Nephron (organoid): ENCODE measurements at regions not wholly inside any gene's neighbourhood (a gene's known extent, or its start where the extent isn't known, plus 50 kb on each side); places are given as distances from the start of the nearest gene placed in this dataset.
"Not testable (repeated sequence)": the region's sequence is repeated elsewhere in the genome, so short reads cannot be mapped to it uniquely, and the experiment has no call there.

ENCODE experiments used
- H3K27ac Mint-ChIP-seq, 3 experiments: 2 replicates each; pipeline ENCODE4 v1.8.0; 2020; ENCODE audit warnings: mixed read lengths in 3 of 3, mild to moderate bottlenecking in 2 of 3, moderate library complexity in 1 of 3
- H3K27me3 Mint-ChIP-seq: 2 replicates; pipeline ENCODE4 v1.8.0; 2021; ENCODE audit warnings: low read depth, mild to moderate bottlenecking, moderate library complexity, mixed read lengths
- H3K36me3 Mint-ChIP-seq: 2 replicates; pipeline ENCODE4 v1.8.0; 2020; ENCODE audit warnings: low read depth, mixed read lengths
- H3K4me1 Mint-ChIP-seq: 2 replicates; pipeline ENCODE4 v1.8.0; 2020; ENCODE audit warnings: mixed read lengths
- H3K4me3 Mint-ChIP-seq, 3 experiments: 2 replicates each; pipeline ENCODE4 v1.8.0; 2020; ENCODE audit warnings: mild to moderate bottlenecking in 3 of 3, mixed read lengths in 3 of 3, moderate library complexity in 2 of 3
- H3K9me3 Mint-ChIP-seq: 2 replicates; pipeline ENCODE4 v1.8.0; 2020; ENCODE audit warnings: mixed read lengths
- CTCF ChIP-seq, 3 experiments: fragments of 200-600 bp; sonication (generic); IDR thresholded peaks; one replicate each; pipeline ENCODE4 v1.5.0; 2021; ENCODE audit warnings: antibody characterized with exemption in 3 of 3; ENCODE audit not compliant: unreplicated experiment in 3 of 3

DNA sequence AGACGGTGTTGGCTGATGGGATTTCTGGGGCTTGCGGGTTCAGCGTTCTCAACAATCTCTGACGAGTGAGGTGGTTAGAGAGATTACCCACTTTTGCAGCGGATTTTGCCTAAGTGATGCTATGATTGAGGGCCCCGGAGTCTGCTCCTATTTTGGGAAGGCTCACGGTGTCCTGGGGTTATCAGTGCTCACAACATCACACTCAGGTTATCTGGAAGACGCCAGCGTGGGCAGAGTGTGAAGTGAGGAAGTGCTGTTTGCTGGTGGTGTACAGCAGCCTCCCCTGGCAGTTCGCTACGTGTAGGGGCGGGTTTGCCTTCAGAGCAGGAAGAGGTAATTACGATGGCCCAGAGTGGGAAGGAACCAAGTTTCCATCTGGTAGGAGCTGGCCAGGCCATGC, 341.2 kb upstream of the IRX2 start:
- Mint-ChIP-seq H3K4me1 (no peaks in the 10 kb centered on the region), H3K9me3 (no peaks in the 10 kb centered on the region), H3K36me3 (no peaks in the 10 kb centered on the region), H3K27ac (no peak overlapping the region), H3K4me3 (no peak overlapping the region), H3K27me3 (peaks cover 37% of the 10 kb centered on the region)
- TF ChIP-seq CTCF (IDR thresholded peaks at IDR 0.05; ENCODE audit: unreplicated experiment in 3 of 3) = no peak

DNA sequence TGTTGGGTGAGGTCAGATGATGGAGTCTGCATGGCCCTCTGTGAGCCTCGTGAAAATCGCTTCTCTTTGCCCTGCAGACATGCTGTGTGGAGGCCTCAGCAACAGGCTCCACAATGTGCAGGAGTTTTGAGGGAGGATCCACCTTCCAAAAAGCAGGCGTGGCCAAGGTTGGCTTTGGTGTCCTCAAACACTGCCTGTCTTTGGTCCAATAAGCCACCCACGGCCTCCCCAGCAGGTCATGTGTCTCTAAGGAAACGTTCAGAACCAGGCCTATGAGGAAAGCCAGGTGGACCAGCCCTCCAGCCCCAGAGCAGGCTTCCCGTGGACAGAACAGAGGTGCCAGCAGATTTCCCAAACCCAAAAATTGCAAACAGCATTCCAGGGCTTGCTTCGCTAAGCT, 340.7 kb upstream of the IRX2 start:
- Mint-ChIP-seq H3K36me3 (no peaks in the 10 kb centered on the region), H3K27ac (no peak overlapping the region), H3K4me3 (no peak overlapping the region), H3K27me3 (peaks cover 37% of the 10 kb centered on the region), H3K9me3 (no peaks in the 10 kb centered on the region), H3K4me1 (no peaks in the 10 kb centered on the region)
- TF ChIP-seq CTCF (IDR thresholded peaks at IDR 0.05; ENCODE audit: unreplicated experiment in 3 of 3) = no peak

DNA sequence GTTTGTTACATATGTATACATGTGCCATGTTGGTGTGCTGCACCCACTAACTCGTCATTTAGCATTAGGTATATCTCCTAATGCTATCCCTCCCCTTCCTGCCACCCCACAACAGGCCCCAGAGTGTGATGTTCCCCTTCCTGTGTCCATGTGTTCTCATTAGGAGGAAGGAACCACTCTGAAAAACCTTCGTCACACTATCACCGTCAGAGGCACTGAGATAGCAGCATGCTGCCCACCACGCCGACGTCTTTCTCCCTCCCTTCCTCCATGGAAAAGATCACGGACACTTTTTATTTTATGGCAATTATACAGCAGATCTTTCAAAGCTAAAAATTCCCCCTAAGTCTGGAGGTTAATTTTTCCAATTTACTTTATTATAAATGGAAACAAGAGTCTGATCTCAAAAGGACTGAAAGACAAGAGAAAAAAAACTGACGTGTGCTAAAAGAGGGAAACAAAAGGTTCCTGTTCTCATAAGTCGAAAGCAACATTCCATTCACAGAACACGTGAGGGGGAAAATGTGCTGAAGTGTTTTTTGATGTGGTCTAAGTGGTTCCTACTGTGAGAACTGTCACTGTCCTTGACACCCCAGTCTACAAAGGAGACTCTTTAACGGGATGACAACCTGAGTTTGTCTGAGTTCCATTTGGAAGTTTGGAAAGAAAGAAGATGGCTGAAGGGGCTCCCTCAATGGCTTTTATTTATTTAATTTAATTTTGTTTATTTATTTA, 339.7 kb upstream of the IRX2 start:
- Mint-ChIP-seq H3K27me3 (peaks cover 28% of the 10 kb centered on the region), H3K27ac (no peak overlapping the region), H3K4me1 (no peaks in the 10 kb centered on the region), H3K4me3 (no peak overlapping the region), H3K9me3 (no peaks in the 10 kb centered on the region), H3K36me3 (no peaks in the 10 kb centered on the region)
- no peak for TF ChIP-seq CTCF (IDR thresholded peaks at IDR 0.05; ENCODE audit: unreplicated experiment in 3 of 3)

DNA sequence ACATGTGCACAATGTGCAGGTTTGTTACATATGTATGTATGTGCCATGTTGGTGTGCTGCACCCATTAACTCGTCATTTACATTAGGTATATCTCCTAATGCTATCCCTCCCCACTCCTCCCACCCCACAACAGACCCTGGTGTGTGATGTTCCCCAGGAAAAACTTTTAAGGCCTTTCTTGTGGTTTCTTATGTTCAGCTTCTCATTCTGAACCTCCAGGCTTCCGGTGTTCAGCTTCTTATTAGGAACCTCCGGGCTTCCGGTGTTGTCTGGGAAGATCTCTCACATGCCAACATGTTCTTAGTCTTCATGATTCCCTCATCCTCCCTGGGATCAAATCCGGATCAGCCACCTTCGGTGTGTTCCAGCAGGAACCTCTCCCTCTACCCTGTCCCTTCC, 338.8 kb upstream of the IRX2 start:
- not testable (repeated sequence) for H3K9me3 Mint-ChIP-seq, H3K4me1 Mint-ChIP-seq, H3K36me3 Mint-ChIP-seq, H3K4me3 Mint-ChIP-seq, H3K27ac Mint-ChIP-seq
- peaks cover 22% of the 10 kb centered on the region for H3K27me3 Mint-ChIP-seq

- Mint-ChIP-seq H3K27ac (no peak overlapping the region), H3K36me3 (no peaks in the 10 kb centered on the region), H3K27me3 (peaks cover 20% of the 10 kb centered on the region), H3K4me1 (no peaks in the 10 kb centered on the region), H3K4me3 (no peak overlapping the region), H3K9me3 (peaks cover 18% of the 10 kb centered on the region)
- no peak for TF ChIP-seq CTCF (IDR thresholded peaks at IDR 0.05; ENCODE audit: unreplicated experiment in 3 of 3)
Measured at GRCh38 chr5:3080366-3080765, 328.9 kb upstream of the IRX2 start.

- Mint-ChIP-seq H3K27me3 (peaks cover 12% of the 10 kb centered on the region), H3K4me1 (no peaks in the 10 kb centered on the region), H3K36me3 (no peaks in the 10 kb centered on the region), H3K27ac (no peak overlapping the region), H3K4me3 (no peak overlapping the region), H3K9me3 (peaks cover 30% of the 10 kb centered on the region)
- TF ChIP-seq CTCF (IDR thresholded peaks at IDR 0.05; ENCODE audit: unreplicated experiment in 3 of 3) = no peak
Measured at GRCh38 chr5:3077684-3078083, 326.2 kb upstream of the IRX2 start.
